GM20000 (cell line): ENCODE measurements at regions not wholly inside any gene's neighbourhood (a gene's known extent, or its start where the extent isn't known, plus 50 kb on each side); places are given as distances from the start of the nearest gene placed in this dataset.

ENCODE experiments used
- DNase-seq: peaks from one replicate; pipeline ENCODE4 v3.0.0; 2012; ENCODE audit warnings: low spot score
- CTCF ChIP-seq: IDR thresholded peaks from 2 replicates; pipeline ENCODE4 v1.5.1; 2012; ENCODE audit warnings: mild to moderate bottlenecking, control low read depth; ENCODE audit errors: extremely low read depth, missing control alignments

- no peak for DNase-seq
- no peak for TF ChIP-seq CTCF
Observed at GRCh38 chr2:221929259-221929658, 357.2 kb upstream of the EPHA4 start.

- no peak for TF ChIP-seq CTCF
- DNase-seq, result no peak
Observed at GRCh38 chr2:221926327-221926726, 354.2 kb upstream of the EPHA4 start.

GRCh38 chr2:221924576-221924975, 352.5 kb upstream of the EPHA4 start:
- TF ChIP-seq CTCF, result no peak
- no peak for DNase-seq

- DNase-seq, result no peak
- no peak for TF ChIP-seq CTCF
Observed at GRCh38 chr2:221915926-221916325, 343.8 kb upstream of the EPHA4 start.

GRCh38 chr2:221914334-221914880, 342.3 kb upstream of the EPHA4 start:
- DNase-seq, result no peak
- no peak for TF ChIP-seq CTCF

- no peak for DNase-seq
- no peak for TF ChIP-seq CTCF
Observed at GRCh38 chr2:221911890-221912289, 339.8 kb upstream of the EPHA4 start.

- DNase-seq, result no peak
- TF ChIP-seq CTCF, result no peak
Observed at GRCh38 chr2:221911321-221911720, 339.2 kb upstream of the EPHA4 start.
